Heart left ventricle (tissue), 16 donors: ENCODE measurements at regions not wholly inside any gene's neighbourhood (a gene's known extent, or its start where the extent isn't known, plus 50 kb on each side); places are given as distances from the start of the nearest gene placed in this dataset.

Source experiments
- ATAC-seq, 4 donors: fragments of 200-7000 bp; cut with Tn5 transposase; one replicate each; pipeline ENCODE4 v1.9.1; 2020 to 2022; ENCODE audit warnings: moderate library complexity in 4 of 4, mild to moderate bottlenecking in 3 of 4, moderate number of reproducible peaks in 1 of 4
- DNase-seq, 5 donors: peaks; one replicate each; pipeline ENCODE4 v3.0.0-alpha.2; 2020
- H3K27ac ChIP-seq, 12 donors: fragments of 200-600 bp; sonication (generic) in 4 of 12; one replicate each; pipeline versions ENCODE4 v1.5.0 to v1.8.0; 2016 to 2022; ENCODE audit warnings: mild to moderate bottlenecking in 2 of 12
- H3K27me3 ChIP-seq, 9 donors: fragments of 200-600 bp; sonication (generic) in 2 of 9; one replicate each; pipeline versions ENCODE4 v1.5.1 to v1.8.0; 2016 to 2022; ENCODE audit warnings: mild to moderate bottlenecking in 3 of 9
- H3K36me3 ChIP-seq, 9 donors: fragments of 200-600 bp; sonication (generic) in 2 of 9; one replicate each; pipeline versions ENCODE4 v1.5.0 to v1.8.0; 2018 to 2022; ENCODE audit warnings: mild to moderate bottlenecking in 2 of 9
- H3K4me1 ChIP-seq, 12 donors: fragments of 200-600 bp; sonication (generic) in 4 of 12; one replicate each; pipeline versions ENCODE4 v1.5.0 to v1.8.0; 2016 to 2022; ENCODE audit warnings: mild to moderate bottlenecking in 3 of 12
- H3K4me3 ChIP-seq, 12 donors: fragments of 200-600 bp; sonication (generic) in 4 of 12; one replicate each; pipeline versions ENCODE4 v1.5.0 to v1.8.0; 2017 to 2022; ENCODE audit warnings: mild to moderate bottlenecking in 9 of 12, moderate library complexity in 4 of 12
- H3K9me3 ChIP-seq, 12 donors: fragments of 200-600 bp; sonication (generic) in 4 of 12; one replicate each; pipeline versions ENCODE4 v1.5.0 to v1.8.0; 2016 to 2022; ENCODE audit warnings: mild to moderate bottlenecking in 1 of 12
- POLR2A ChIP-seq, 2 donors: fragments of 450-650 bp; IDR thresholded peaks; one replicate each; pipeline ENCODE4 v1.6.1; 2017; ENCODE audit warnings: antibody characterized with exemption in 2 of 2, mild to moderate bottlenecking in 2 of 2, moderate library complexity in 2 of 2
- WGBS, 4 donors: extraction: QIAGEN DNeasy Blood & Tissue Kit in 2 of 4; methylation state at CpG; one replicate each; pipeline versions ENCODE4 v1.1.5 to v1.1.7; 2013 to 2018; 5-methylcytosine and 5-hydroxymethylcytosine counted together
- intact Hi-C, 10 donors: fragments of 100-400 bp; cut with DNase I; formaldehyde crosslinking; loops; one replicate each; pipeline versions ENCODE4 v1.11.1 to v1.14.2; 2022
- TF ChIP-seq, protein P1 (sequence below), 12 donors: fragments of 200-600 bp; sonication (generic) in 4 of 12; IDR thresholded peaks; one replicate each; pipeline versions ENCODE4 v1.5.0 to v1.8.0; 2018 to 2022; ENCODE audit warnings: antibody characterized with exemption in 12 of 12, mild to moderate bottlenecking in 5 of 12
- donor health status: ischemic (EF 13 %, LVEDD 7.1; RV severe dilation, severe dysfunction).
- donor health status: healthy with polysubstance abuse.
- donor health status: DM: no; HTN: yes; CAD: no.
- donor health status: DM: no; HTN: no; CAD: no.
- donor health status: ischemic (EF 25% LVEDD 6.9; RV normal size, moderate dysfunction).
- donor health status: ischemic (EF 25% LVEDD 5.7; RV mildly dilated, moderate dysfunction).
- donor health status: healthy.
- donor health status: DM: yes; HTN: yes; CAD: no.
- donor health status: ischemic (EF 35%, LVEDD 5.7; RV mildly dilated, moderate dysfunction).
- donor health status: nonischemic (EF 11% LVEDD 7.7; RV severe dilation, severe dysfunction).
- donor health status: DM: yes; HTN: yes; CAD: no.
- donor health status: PGD.
- donor health status: ischemic (EF 29% LVEDD 5.4; RV normal size, mild dysfunction).
- donor health status: nonischemic (EF 23%, LVEDD 6.1; RV moderate dilation, normal function).

DNA sequence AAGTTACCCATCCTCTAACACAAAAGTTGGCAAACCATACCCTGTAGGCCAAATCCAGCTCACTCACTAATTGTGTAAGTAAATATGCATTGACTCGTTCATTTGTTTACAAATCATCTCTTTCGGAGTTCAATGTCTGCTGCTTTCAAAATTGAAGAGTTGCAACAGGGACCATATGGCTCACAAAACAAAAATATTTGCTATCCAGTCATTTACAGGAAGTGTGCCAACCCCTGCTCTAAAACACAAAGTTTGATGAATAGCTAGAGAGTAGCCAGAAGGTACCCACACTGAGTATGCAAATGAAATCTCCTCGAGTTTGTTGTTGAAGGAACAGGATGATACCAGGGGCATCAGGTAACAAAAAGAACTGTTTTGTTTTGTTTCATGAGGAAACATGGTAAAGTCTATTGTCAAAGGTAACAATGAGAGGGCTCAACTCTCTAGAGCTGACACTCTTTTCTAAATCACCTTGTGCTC is 236.2 kb upstream of the THBS1 start:
- Histone ChIP-seq H3K4me3 (no peak overlapping the region), H3K27ac (no peak overlapping the region), H3K36me3 (no peaks in the 10 kb centered on the region), H3K4me1 (no peaks in the 10 kb centered on the region), H3K9me3 (peaks cover 0 to 19% (median 1%) of the 10 kb centered on the region in 12 donors), H3K27me3 (no peaks in the 10 kb centered on the region)
- ATAC-seq (no peak), DNase-seq (no peak)
- intact Hi-C loops = no loop called here
- TF ChIP-seq, protein P1, sequence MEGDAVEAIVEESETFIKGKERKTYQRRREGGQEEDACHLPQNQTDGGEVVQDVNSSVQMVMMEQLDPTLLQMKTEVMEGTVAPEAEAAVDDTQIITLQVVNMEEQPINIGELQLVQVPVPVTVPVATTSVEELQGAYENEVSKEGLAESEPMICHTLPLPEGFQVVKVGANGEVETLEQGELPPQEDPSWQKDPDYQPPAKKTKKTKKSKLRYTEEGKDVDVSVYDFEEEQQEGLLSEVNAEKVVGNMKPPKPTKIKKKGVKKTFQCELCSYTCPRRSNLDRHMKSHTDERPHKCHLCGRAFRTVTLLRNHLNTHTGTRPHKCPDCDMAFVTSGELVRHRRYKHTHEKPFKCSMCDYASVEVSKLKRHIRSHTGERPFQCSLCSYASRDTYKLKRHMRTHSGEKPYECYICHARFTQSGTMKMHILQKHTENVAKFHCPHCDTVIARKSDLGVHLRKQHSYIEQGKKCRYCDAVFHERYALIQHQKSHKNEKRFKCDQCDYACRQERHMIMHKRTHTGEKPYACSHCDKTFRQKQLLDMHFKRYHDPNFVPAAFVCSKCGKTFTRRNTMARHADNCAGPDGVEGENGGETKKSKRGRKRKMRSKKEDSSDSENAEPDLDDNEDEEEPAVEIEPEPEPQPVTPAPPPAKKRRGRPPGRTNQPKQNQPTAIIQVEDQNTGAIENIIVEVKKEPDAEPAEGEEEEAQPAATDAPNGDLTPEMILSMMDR (IDR thresholded peaks at IDR 0.05) = no peak
- no peak for TF ChIP-seq POLR2A (IDR thresholded peaks at IDR 0.05)
- 75 to 90% (median 85%) methylated on average over 3 of the region's 3 CpGs for WGBS, 4 donors

DNA sequence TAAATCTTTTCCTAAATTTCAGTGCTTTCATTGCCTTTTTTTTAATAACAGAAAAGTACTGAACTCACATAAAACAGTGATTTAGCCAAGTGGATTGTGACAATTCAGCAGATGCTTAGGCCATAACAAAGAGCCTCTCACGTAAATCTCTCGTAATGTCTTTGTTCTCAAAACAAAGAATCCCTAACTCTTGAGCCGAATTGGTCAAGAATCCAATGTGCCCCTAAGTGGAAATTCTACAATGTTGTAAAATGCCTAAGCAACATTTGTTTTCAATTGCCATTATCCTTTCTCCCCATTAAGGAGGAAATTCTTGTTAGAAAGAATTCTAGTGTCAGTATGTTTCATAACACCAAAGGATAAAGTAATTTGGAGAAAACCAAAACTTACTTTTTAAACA is 235.7 kb upstream of the THBS1 start:
- no peak for ATAC-seq
- intact Hi-C loops = no loop called here
- DNase-seq = no peak
- H3K4me1 ChIP-seq = peaks cover 0 to 3% (median 0%) of the 10 kb centered on the region in 12 donors
- H3K27ac ChIP-seq = no peak overlapping the region
- H3K27me3 ChIP-seq = no peaks in the 10 kb centered on the region
- no peak overlapping the region for H3K4me3 ChIP-seq
- peaks cover 0 to 19% (median 1%) of the 10 kb centered on the region in 12 donors for H3K9me3 ChIP-seq
- no peaks in the 10 kb centered on the region for H3K36me3 ChIP-seq
- WGBS, 4 donors = 59 to 64% (median 61%) methylated on average over 3 of the region's 3 CpGs
- no peak for TF ChIP-seq POLR2A (IDR thresholded peaks at IDR 0.05)
- TF ChIP-seq, protein P1 (IDR thresholded peaks at IDR 0.05) = no peak

GRCh38 chr15:39347453-39347852 is 233.4 kb upstream of the THBS1 start:
- intact Hi-C loops = no loop called here
- no peak overlapping the region for H3K27ac ChIP-seq
- DNase-seq (no peak), ATAC-seq (no peak)
- no peaks in the 10 kb centered on the region for H3K27me3 ChIP-seq
- H3K4me1 ChIP-seq = peaks cover 0 to 12% (median 0%) of the 10 kb centered on the region in 12 donors
- no peak for TF ChIP-seq POLR2A (IDR thresholded peaks at IDR 0.05)
- TF ChIP-seq, protein P1 (IDR thresholded peaks at IDR 0.05) = no peak
- H3K9me3 ChIP-seq = peaks cover 0 to 17% (median 1%) of the 10 kb centered on the region in 12 donors
- H3K36me3 ChIP-seq = no peaks in the 10 kb centered on the region
- WGBS, 4 donors = 96 to 98% (median 96%) methylated on average over 1 of the region's 1 CpG
- no peak overlapping the region for H3K4me3 ChIP-seq

DNA sequence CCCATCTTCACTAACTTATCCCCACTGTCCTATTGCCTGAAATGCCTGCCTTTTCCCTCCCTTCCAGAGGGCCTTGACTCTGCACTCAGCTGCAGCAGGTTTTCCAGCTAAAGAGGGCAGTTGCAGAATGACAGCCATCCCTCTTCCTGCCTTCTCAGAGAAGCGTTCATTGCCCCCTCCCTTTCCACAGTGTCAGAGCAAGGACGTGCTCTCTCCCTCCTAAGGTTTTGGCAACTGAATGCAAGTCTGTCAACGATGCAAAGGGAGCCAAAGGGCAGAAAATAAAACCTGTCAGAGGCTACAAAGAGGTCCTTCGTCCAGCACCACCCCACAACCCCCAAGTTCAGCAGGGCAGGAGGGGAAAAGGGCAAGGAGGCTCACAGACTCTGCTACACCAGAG is 230.1 kb upstream of the THBS1 start:
- ATAC-seq (peak in 2 of 4 donors; percentile 38 to 53), DNase-seq (no peak)
- no peak overlapping the region for H3K4me3 ChIP-seq
- TF ChIP-seq, protein P1 (IDR thresholded peaks at IDR 0.05) = no peak
- TF ChIP-seq POLR2A (IDR thresholded peaks at IDR 0.05) = no peak
- no peak overlapping the region for H3K27ac ChIP-seq
- intact Hi-C loops = loop anchor here in 3 of 10 donors (10.0 kb wide), 3 partner anchors 84 to 176 kb away; no protein-coding TSS in a partner anchor
- peaks cover 0 to 12% (median 0%) of the 10 kb centered on the region in 12 donors for H3K4me1 ChIP-seq
- 16 to 30% (median 19%) methylated on average over 4 of the region's 4 CpGs for WGBS, 4 donors
- no peaks in the 10 kb centered on the region for H3K27me3 ChIP-seq
- no peaks in the 10 kb centered on the region for H3K36me3 ChIP-seq
- H3K9me3 ChIP-seq = no peaks in the 10 kb centered on the region
